H9 (cell line): ENCODE measurements at regions not wholly inside any gene's neighbourhood (a gene's known extent, or its start where the extent isn't known, plus 50 kb on each side); places are given as distances from the start of the nearest gene placed in this dataset.

Experiments used
- DNase-seq: peaks from one replicate; pipeline ENCODE4 v3.0.0-alpha.2; 2017
- H2AFZ ChIP-seq: one replicate; pipeline ENCODE4 v1.6.1; 2013; ENCODE audit warnings: mild to moderate bottlenecking, low read length, control low read depth, moderate library complexity
- H2AK5ac ChIP-seq: 2 replicates; pipeline ENCODE4 v1.6.1; 2013; ENCODE audit warnings: low read length, control low read depth, mixed read lengths; ENCODE audit not compliant: insufficient read length
- H2BK120ac ChIP-seq: one replicate; pipeline ENCODE4 v1.6.1; 2013; ENCODE audit warnings: low read depth, mild to moderate bottlenecking, low read length, control low read depth, inconsistent platforms; ENCODE audit not compliant: poor library complexity, severe bottlenecking
- H2BK12ac ChIP-seq: 2 replicates; pipeline ENCODE4 v1.6.1; 2013; ENCODE audit warnings: low read length, control low read depth, mixed read lengths, low read depth; ENCODE audit not compliant: insufficient read length
- H2BK15ac ChIP-seq: 2 replicates; pipeline ENCODE4 v1.6.1; 2013; ENCODE audit warnings: low read depth, low read length, control low read depth
- H2BK20ac ChIP-seq: one replicate; pipeline ENCODE4 v1.6.1; 2013; ENCODE audit warnings: low read depth, mild to moderate bottlenecking, low read length, control low read depth, inconsistent platforms; ENCODE audit not compliant: poor library complexity, severe bottlenecking
- H2BK5ac ChIP-seq: 2 replicates; pipeline ENCODE4 v1.6.1; 2013; ENCODE audit warnings: low read length, control low read depth, mixed read lengths; ENCODE audit not compliant: insufficient read length
- H3K14ac ChIP-seq: 2 replicates; pipeline ENCODE4 v1.6.1; 2013; ENCODE audit warnings: low read length, control low read depth; ENCODE audit not compliant: insufficient read depth
- H3K18ac ChIP-seq: 2 replicates; pipeline ENCODE4 v1.6.1; 2013; ENCODE audit warnings: low read depth, mild to moderate bottlenecking, mixed read lengths, low read length, control low read depth; ENCODE audit not compliant: insufficient read length
- H3K23ac ChIP-seq: 2 replicates; pipeline ENCODE4 v1.6.1; 2013; ENCODE audit warnings: low read length, control low read depth, mixed read lengths, low read depth; ENCODE audit not compliant: insufficient read length
- H3K23me2 ChIP-seq: 2 replicates; pipeline ENCODE4 v1.6.1; 2013; ENCODE audit warnings: low read depth, mild to moderate bottlenecking, mixed read lengths, low read length, control low read depth; ENCODE audit not compliant: insufficient read length, poor library complexity, severe bottlenecking
- H3K27ac ChIP-seq: 2 replicates; pipeline ENCODE4 v1.5.1; 2013; ENCODE audit warnings: low read length, control low read depth, mixed read lengths, low read depth; ENCODE audit not compliant: insufficient read length
- H3K27me3 ChIP-seq: 2 replicates; pipeline ENCODE4 v1.6.1; 2013; ENCODE audit warnings: low read length, control low read depth, inconsistent platforms; ENCODE audit not compliant: insufficient read depth
- H3K4ac ChIP-seq: 2 replicates; pipeline ENCODE4 v1.6.1; 2013; ENCODE audit warnings: low read depth, mild to moderate bottlenecking, control low read depth, inconsistent platforms, low read length, moderate library complexity
- H3K4me1 ChIP-seq: 2 replicates; pipeline ENCODE4 v1.6.1; 2013; ENCODE audit warnings: low read length, control low read depth, inconsistent platforms; ENCODE audit not compliant: insufficient read depth
- H3K4me2 ChIP-seq: 2 replicates; pipeline ENCODE4 v1.6.1; 2013; ENCODE audit warnings: low read length, control low read depth, mixed read lengths; ENCODE audit not compliant: insufficient read length, insufficient read depth
- H3K56ac ChIP-seq: 2 replicates; pipeline ENCODE4 v1.6.1; 2013; ENCODE audit warnings: low read depth, mild to moderate bottlenecking, mixed read lengths, low read length, control low read depth; ENCODE audit not compliant: insufficient read length
- H3K79me1 ChIP-seq: 2 replicates; pipeline ENCODE4 v1.6.1; 2013; ENCODE audit warnings: low read depth, mild to moderate bottlenecking, moderate library complexity, low read length, control low read depth, inconsistent platforms; ENCODE audit not compliant: insufficient read depth, poor library complexity, severe bottlenecking
- H3K79me2 ChIP-seq: 2 replicates; pipeline ENCODE4 v1.6.1; 2013; ENCODE audit warnings: low read length, control low read depth, inconsistent platforms; ENCODE audit not compliant: insufficient read depth
- H3K9ac ChIP-seq: 2 replicates; pipeline ENCODE4 v1.6.1; 2013; ENCODE audit warnings: low read length, control low read depth, mixed read lengths; ENCODE audit not compliant: insufficient read length; ENCODE audit errors: extremely low read depth
- H3K9me3 ChIP-seq: one replicate; pipeline ENCODE4 v1.6.1; 2013; ENCODE audit warnings: low read depth, low read length, inconsistent platforms; ENCODE audit not compliant: control insufficient read depth
- H3T11ph ChIP-seq: one replicate; pipeline ENCODE4 v1.6.1; 2013; ENCODE audit warnings: mild to moderate bottlenecking, low read length, control low read depth, inconsistent platforms
- H4K20me1 ChIP-seq: one replicate; pipeline ENCODE4 v1.6.1; 2013; ENCODE audit not compliant: control insufficient read depth, insufficient read length, insufficient read depth
- H4K5ac ChIP-seq: 2 replicates; pipeline ENCODE4 v1.6.1; 2013; ENCODE audit warnings: low read depth, mild to moderate bottlenecking, mixed read lengths, low read length, control low read depth; ENCODE audit not compliant: insufficient read length
- H4K8ac ChIP-seq: replicated peaks from 2 replicates; pipeline ENCODE4 v1.6.1; 2013; ENCODE audit warnings: low read length, control low read depth, mixed read lengths, low read depth; ENCODE audit not compliant: insufficient read length
- H4K91ac ChIP-seq: 2 replicates; pipeline ENCODE4 v1.6.1; 2013; ENCODE audit warnings: low read depth, mild to moderate bottlenecking, moderate library complexity, mixed read lengths, low read length, control low read depth; ENCODE audit not compliant: insufficient read length
- H3K27ac Mint-ChIP-seq, 3 experiments: 2 replicates in 2 of 3; 3 replicates in 1 of 3; pipeline ENCODE4 v1.8.0; 2020 to 2021; ENCODE audit warnings: mixed read lengths in 3 of 3, mild to moderate bottlenecking in 1 of 3, moderate library complexity in 1 of 3
- H3K27me3 Mint-ChIP-seq: 2 replicates; pipeline ENCODE4 v1.8.0; 2021; ENCODE audit warnings: low read depth, mild to moderate bottlenecking, moderate library complexity, mixed read lengths
- H3K36me3 Mint-ChIP-seq, 3 experiments: 2 replicates in 2 of 3; 3 replicates in 1 of 3; pipeline ENCODE4 v1.8.0; 2020 to 2021; ENCODE audit warnings: low read depth in 3 of 3, mixed read lengths in 3 of 3; ENCODE audit not compliant: insufficient read depth in 1 of 3
- H3K4me1 Mint-ChIP-seq, 2 experiments: 2 replicates each; pipeline ENCODE4 v1.8.0; 2020; ENCODE audit warnings: mixed read lengths in 2 of 2
- H3K4me3 Mint-ChIP-seq, 2 experiments: 2 replicates in 1 of 2; 3 replicates in 1 of 2; pipeline ENCODE4 v1.8.0; 2020 to 2021; ENCODE audit warnings: mild to moderate bottlenecking in 2 of 2, mixed read lengths in 2 of 2, moderate library complexity in 1 of 2
- H3K9me3 Mint-ChIP-seq, 2 experiments: 2 replicates in 1 of 2; 3 replicates in 1 of 2; pipeline ENCODE4 v1.8.0; 2020; ENCODE audit warnings: mild to moderate bottlenecking in 2 of 2, mixed read lengths in 2 of 2, moderate library complexity in 1 of 2
- WGBS: extraction: QIAGEN DNeasy Blood & Tissue Kit; methylation state at CpG from one replicate; pipeline ENCODE4 v1.1.7; 2013; ENCODE audit warnings: missing lambda C conversion rate, low lambda C conversion rate, mixed read lengths; ENCODE audit not compliant: insufficient read length; ENCODE audit errors: extremely low coverage; 5-methylcytosine and 5-hydroxymethylcytosine counted together
- TF ChIP-seq, protein P1 (sequence below): fragments of 200-600 bp; sonication (generic); conservative IDR thresholded peaks from 3 replicates; pipeline ENCODE4 v1.8.0; 2021; ENCODE audit warnings: antibody characterized with exemption, mild to moderate bottlenecking

GRCh38 chr2:239552213-239552926, 151.6 kb upstream of the HDAC4 start:
- no peak overlapping the region for H4K91ac ChIP-seq
- H3K27ac Mint-ChIP-seq = no peak overlapping the region
- no peaks in the 10 kb centered on the region for H3K4me1 Mint-ChIP-seq
- no peak overlapping the region for H3T11ph ChIP-seq
- DNase-seq = no peak
- no peak overlapping the region for H2BK15ac ChIP-seq
- H2AK5ac ChIP-seq = no peak overlapping the region
- no peak overlapping the region for H3K9ac ChIP-seq
- no peak overlapping the region for H2BK12ac ChIP-seq
- H3K36me3 Mint-ChIP-seq = no peaks in the 10 kb centered on the region
- no peak overlapping the region for H3K27ac ChIP-seq
- no peaks in the 10 kb centered on the region for H3K9me3 ChIP-seq
- no peak overlapping the region for H3K4ac ChIP-seq
- H3K4me1 ChIP-seq = no peaks in the 10 kb centered on the region
- no peak overlapping the region for H2BK5ac ChIP-seq
- H3K56ac ChIP-seq = no peak overlapping the region
- no peak overlapping the region for H2AFZ ChIP-seq
- H3K9me3 Mint-ChIP-seq = no peaks in the 10 kb centered on the region; a peak in 1 of 5 replicates
- no peaks in the 10 kb centered on the region for H3K79me1 ChIP-seq
- H3K14ac ChIP-seq = no peak overlapping the region
- no peak overlapping the region for H3K23ac ChIP-seq
- H3K18ac ChIP-seq = no peak overlapping the region
- H3K27me3 Mint-ChIP-seq = peaks cover 22% of the 10 kb centered on the region
- H3K23me2 ChIP-seq = no peaks in the 10 kb centered on the region
- H3K27me3 ChIP-seq = no peaks in the 10 kb centered on the region; the same call in 1 of the 2 replicates
- no peak overlapping the region for H4K5ac ChIP-seq
- TF ChIP-seq, protein P1, sequence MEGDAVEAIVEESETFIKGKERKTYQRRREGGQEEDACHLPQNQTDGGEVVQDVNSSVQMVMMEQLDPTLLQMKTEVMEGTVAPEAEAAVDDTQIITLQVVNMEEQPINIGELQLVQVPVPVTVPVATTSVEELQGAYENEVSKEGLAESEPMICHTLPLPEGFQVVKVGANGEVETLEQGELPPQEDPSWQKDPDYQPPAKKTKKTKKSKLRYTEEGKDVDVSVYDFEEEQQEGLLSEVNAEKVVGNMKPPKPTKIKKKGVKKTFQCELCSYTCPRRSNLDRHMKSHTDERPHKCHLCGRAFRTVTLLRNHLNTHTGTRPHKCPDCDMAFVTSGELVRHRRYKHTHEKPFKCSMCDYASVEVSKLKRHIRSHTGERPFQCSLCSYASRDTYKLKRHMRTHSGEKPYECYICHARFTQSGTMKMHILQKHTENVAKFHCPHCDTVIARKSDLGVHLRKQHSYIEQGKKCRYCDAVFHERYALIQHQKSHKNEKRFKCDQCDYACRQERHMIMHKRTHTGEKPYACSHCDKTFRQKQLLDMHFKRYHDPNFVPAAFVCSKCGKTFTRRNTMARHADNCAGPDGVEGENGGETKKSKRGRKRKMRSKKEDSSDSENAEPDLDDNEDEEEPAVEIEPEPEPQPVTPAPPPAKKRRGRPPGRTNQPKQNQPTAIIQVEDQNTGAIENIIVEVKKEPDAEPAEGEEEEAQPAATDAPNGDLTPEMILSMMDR = no peak
- H3K4me2 ChIP-seq = no peak overlapping the region
- no peak overlapping the region for H2BK20ac ChIP-seq
- no peak overlapping the region for H2BK120ac ChIP-seq
- H4K20me1 ChIP-seq = no peaks in the 10 kb centered on the region
- no CpG with 5 or more reads among the region's 16 CpGs for WGBS
- no peaks in the 10 kb centered on the region for H3K79me2 ChIP-seq
- no peak overlapping the region for H4K8ac ChIP-seq
- no peak overlapping the region for H3K4me3 Mint-ChIP-seq
